ENCODE measurements at regions not wholly inside any gene's neighbourhood (a gene's known extent, or its start where the extent isn't known, plus 50 kb on each side); places are given as distances from the start of the nearest gene placed in this dataset.
A peak's percentile ranks its signal among the peaks of the same experiment; 100 is the strongest.
"Not testable (repeated sequence)": the region's sequence is repeated elsewhere in the genome, so short reads cannot be mapped to it uniquely, and the experiment has no call there.

DNA sequence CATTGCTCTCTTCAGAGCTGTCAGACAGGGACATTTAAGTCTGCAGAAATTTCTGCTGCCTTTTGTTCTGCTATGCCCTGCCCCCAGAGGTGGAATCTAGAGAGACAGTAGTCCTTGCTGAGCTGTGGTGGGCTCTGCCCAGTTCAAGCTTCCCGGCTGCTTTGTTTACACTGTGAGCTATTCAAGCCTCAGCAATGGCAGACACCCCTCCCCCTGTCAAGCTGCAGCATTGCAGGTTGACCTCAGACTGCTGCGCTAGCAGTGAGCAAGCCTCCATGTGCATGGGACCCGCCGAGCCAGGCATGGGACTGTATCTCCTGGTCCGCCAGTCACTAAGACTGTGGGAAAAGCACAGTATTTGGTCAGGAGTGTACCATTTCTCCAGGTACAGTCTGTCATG, 53.6 kb upstream of the MAPK10 start:
- H3K4me1 Mint-ChIP-seq; H3K4me3 Mint-ChIP-seq; DNase-seq; H3K27ac Mint-ChIP-seq; H3K27me3 Mint-ChIP-seq; POLR2A ChIA-PET; H3K9me3 Mint-ChIP-seq; H3K36me3 Mint-ChIP-seq (ENCODE audit: low read depth); CTCF ChIA-PET: not testable (repeated sequence)

DNA sequence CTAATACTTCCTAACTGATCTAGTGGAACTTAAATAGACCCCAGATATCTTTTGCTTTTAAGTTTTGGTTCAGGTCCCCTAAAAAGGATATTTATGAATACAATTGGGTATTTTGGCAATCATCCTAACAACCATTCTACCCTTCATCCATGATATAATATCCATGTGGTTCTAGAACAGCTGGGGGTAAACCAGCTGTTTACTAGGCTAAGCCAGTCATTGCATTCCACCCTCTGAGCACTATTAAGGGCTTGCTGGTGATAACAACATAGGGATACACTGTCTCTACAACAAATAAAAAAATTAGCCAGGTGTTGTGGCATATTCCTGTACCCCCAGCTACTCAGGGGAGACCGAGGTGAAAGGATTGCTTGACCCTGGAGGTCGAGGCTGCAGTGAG, 54.8 kb upstream of the MAPK10 start:
- Mint-ChIP-seq H3K27me3 (peaks cover 2% of the 10 kb centered on the region), H3K4me3 (no peak overlapping the region), H3K27ac (no peak overlapping the region), H3K9me3 (no peaks in the 10 kb centered on the region), H3K4me1 (no peaks in the 10 kb centered on the region), H3K36me3 (ENCODE audit: low read depth) (no peaks in the 10 kb centered on the region)
- no peak for DNase-seq
- POLR2A ChIA-PET: no interaction called here
- CTCF ChIA-PET: no interaction called here

DNA sequence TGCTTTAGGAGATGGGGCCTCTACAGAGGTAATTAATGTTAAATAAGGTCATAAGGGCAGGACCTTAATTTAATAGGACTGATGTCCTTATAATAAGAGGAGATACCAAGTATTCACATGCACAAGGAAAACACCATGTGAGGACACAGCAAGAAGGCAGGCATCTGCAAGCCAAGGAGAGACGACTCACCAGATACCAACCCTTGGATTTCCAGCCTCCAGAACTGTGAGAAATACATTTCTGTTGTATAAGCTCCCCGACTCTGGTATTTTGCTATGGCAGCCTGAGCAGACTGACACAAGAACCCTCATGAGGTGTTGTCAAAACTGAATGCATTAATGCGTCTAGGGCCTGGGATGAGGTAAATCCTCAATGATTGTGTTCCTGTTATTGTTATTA, 56.2 kb upstream of the MAPK10 start:
- H3K27me3 Mint-ChIP-seq: peaks cover 1% of the 10 kb centered on the region
- H3K4me3 Mint-ChIP-seq: no peak overlapping the region
- POLR2A ChIA-PET: no interaction called here
- CTCF ChIA-PET: no interaction called here
- DNase-seq: no peak
- no peaks in the 10 kb centered on the region for H3K9me3 Mint-ChIP-seq
- no peaks in the 10 kb centered on the region for H3K36me3 Mint-ChIP-seq (ENCODE audit: low read depth)
- H3K4me1 Mint-ChIP-seq: no peaks in the 10 kb centered on the region
- H3K27ac Mint-ChIP-seq: no peak overlapping the region

DNA sequence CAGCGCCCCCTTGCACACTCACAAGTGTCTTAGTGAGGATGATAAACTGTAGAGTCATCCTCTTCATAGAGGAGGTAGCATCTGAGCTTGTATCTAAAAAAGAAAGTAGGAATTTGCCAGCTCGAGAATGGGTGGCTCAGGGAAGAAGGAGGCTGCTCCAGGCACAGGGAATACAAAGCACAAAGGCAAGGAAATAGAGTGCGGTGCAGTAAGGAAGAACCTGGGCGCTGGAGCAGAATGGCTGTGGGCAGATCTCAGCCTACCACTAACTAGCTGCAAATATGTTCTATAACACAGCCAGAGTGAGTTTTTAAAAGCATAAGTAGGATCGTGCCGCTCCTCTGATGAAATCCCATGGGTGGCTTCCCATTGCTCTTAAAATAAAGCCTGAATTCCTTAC, 61.6 kb upstream of the MAPK10 start:
- no peaks in the 10 kb centered on the region for H3K4me1 Mint-ChIP-seq
- H3K4me3 Mint-ChIP-seq: no peak overlapping the region
- no peak overlapping the region for H3K27ac Mint-ChIP-seq
- H3K36me3 Mint-ChIP-seq (ENCODE audit: low read depth): no peaks in the 10 kb centered on the region
- no peaks in the 10 kb centered on the region for H3K9me3 Mint-ChIP-seq
- no peaks in the 10 kb centered on the region for H3K27me3 Mint-ChIP-seq
- ChIA-PET CTCF (no interaction called here), POLR2A (no interaction called here)
- no peak for DNase-seq

DNA sequence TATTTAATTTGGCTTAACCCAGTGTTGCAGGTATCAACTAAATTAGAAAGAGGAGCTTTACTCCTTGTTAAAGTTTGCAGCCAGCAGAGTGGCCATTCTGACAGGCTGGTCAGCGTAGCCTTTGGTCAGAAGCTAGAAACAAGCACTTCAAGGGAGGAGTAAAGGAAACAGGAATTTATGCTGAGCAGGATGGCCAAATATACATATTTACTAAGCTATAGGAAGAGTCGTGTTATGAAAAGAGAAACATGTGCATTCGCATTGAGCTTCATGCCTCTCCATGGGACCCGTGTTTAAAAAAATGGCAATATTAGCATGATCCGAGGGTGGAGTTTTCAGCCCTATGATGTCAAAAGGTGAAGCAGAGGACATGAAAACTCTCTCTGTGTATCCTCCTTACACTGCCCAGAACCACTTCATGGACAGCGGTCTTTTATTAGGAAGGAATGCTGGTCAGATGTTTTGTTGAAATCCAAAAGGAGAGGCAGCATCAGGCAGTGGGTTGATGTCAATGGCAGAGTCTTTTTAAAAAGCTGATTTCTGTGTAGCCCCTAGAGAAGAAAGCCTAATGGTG, 71.8 kb upstream of the MAPK10 start:
- H3K36me3 Mint-ChIP-seq (ENCODE audit: low read depth): no peaks in the 10 kb centered on the region
- H3K4me1 Mint-ChIP-seq: no peaks in the 10 kb centered on the region
- no peak for DNase-seq
- POLR2A ChIA-PET: no interaction called here
- H3K4me3 Mint-ChIP-seq: no peak overlapping the region
- no peak overlapping the region for H3K27ac Mint-ChIP-seq
- CTCF ChIA-PET: interaction anchor here (0.5 kb wide), 1 partner anchor 188 kb away, joined by 4 read pairs; no protein-coding TSS in a partner anchor
- peaks cover 4% of the 10 kb centered on the region for H3K27me3 Mint-ChIP-seq
- H3K9me3 Mint-ChIP-seq: no peaks in the 10 kb centered on the region

DNA sequence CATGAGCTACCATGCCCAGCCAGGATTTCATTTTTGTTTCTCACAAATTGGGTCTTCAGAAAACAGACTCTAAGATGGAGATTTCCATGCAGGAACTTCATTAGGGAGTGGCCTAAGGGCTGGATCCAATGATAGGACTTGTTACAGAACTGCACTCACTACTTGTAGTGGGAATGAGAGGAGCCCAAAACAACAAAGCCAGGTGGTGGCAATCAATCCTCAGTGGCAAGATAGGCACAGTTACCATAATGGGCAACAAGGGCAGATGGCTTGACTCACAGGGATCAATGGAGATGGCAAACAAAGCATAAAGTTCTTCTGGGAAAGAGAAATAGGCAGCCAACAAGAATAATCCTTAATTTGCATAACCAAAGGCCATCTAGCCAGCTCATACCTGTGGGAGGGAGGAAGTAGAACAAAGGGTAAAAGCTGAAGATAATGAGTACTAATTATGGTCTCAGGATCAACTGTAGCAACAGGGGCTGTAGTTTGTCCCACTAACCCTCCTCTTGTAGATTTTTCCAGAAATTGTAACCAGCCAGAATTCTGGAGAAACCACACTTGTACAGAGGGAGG, 72.8 kb upstream of the MAPK10 start:
- Mint-ChIP-seq H3K4me1 (no peaks in the 10 kb centered on the region), H3K36me3 (ENCODE audit: low read depth) (no peaks in the 10 kb centered on the region), H3K27ac (no peak overlapping the region), H3K4me3 (no peak overlapping the region), H3K27me3 (peaks cover 2% of the 10 kb centered on the region), H3K9me3 (no peaks in the 10 kb centered on the region)
- ChIA-PET POLR2A (no interaction called here), CTCF (no interaction called here)
- DNase-seq: no peak

DNA sequence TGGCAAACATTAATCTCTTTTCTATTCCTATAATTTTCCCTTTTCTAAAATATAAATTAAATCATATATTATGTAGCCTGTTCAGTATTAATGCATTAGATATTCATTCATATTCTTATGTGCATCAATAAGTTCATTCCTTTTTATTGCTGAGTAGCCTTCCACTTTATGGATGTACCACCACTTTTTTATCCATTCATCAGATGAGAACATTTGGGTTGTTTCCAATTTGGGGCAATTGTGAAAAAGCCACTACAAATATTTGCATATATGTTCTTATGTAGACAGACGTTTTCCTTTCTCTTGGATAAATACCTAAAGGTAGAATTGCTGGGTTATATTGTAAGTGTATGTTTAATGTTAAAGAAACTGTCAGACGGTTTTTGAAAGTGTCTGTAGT, 79.4 kb upstream of the MAPK10 start:
- DNase-seq: no peak
- CTCF ChIA-PET: no interaction called here
- Mint-ChIP-seq H3K9me3 (no peaks in the 10 kb centered on the region), H3K27ac (no peak overlapping the region), H3K4me1 (no peaks in the 10 kb centered on the region), H3K36me3 (ENCODE audit: low read depth) (no peaks in the 10 kb centered on the region), H3K27me3 (peaks cover 5% of the 10 kb centered on the region), H3K4me3 (no peak overlapping the region)
- POLR2A ChIA-PET: no interaction called here

DNA sequence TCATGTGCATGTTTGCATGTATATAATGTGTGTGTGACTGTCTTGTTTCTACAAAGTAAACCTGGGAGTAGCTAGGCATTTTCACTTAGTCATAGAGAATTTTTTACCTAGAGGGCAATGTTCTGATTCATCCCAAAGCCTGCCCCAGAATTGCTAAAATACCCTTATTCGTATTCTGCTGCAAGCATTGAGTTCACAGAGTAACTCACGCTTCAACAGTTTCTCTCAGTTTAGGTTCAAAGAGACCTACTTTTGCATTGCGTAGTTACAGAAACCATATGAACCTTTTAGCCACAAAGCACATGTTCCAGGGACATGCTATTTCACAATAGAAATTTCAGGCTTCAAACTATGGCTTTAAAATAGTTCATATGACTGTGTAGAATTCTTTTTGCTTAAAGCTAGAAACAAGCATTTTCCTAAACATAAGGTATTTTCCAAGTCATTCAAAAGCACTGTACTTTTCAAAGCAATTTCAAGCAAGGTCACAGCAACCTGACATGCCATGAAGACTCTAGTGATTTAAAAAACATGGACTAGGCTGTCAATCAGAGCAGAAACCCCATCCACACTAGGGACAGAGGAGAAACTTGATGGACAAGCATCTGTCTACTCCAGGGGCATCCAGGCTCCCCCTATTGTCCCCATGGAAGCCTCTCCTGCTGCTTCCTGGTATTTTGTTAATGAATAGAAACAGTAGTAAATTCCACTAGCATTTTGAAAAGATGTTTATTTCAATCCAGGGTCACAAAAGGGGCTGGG, 81.5 kb upstream of the MAPK10 start:
- ChIA-PET POLR2A (no interaction called here), CTCF (no interaction called here)
- no peaks in the 10 kb centered on the region for H3K4me1 Mint-ChIP-seq
- H3K4me3 Mint-ChIP-seq: no peak overlapping the region
- H3K36me3 Mint-ChIP-seq (ENCODE audit: low read depth): no peaks in the 10 kb centered on the region
- peaks cover 12% of the 10 kb centered on the region for H3K27me3 Mint-ChIP-seq
- no peak for DNase-seq
- H3K27ac Mint-ChIP-seq: no peak overlapping the region
- no peaks in the 10 kb centered on the region for H3K9me3 Mint-ChIP-seq

DNA sequence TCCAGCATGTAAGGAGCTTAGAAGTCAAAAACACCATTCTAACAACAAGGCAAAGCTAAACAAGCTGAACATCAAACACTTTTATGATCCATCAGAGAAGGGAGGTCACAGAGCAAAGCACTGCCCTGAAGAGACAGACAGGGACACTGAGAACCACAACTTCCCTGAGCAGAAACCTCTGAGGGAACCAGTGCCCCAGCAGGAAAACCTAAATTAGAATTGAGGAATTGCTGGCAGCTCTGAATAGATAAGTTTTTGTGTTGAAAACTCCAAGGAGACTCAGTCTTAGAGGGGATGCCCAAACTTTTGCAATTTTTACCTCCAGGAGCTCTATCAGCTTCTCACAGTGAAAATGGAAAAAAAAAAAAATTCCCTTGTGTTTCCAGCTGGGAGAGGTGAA, 83.0 kb upstream of the MAPK10 start:
- no peak for DNase-seq
- no peak overlapping the region for H3K4me3 Mint-ChIP-seq

DNA sequence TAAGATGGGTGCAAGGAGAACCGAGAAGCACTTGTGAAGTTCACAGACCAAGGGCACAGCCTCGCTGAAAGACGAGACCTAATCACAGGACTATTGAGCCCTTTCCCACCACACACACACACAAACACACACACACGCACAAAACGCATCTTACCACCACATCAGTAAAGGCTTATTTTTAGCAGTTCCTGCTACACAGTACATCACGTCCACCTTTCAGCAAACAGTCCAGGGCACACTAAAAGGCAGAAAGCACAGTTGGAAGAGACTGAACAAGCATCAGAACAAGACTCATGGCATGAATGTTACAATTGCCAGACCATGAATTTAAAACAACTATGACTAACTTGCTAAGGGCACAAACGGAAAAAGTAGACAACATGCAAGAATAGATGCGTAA, 83.6 kb upstream of the MAPK10 start:
- Mint-ChIP-seq H3K4me1 (no peaks in the 10 kb centered on the region), H3K27me3 (peaks cover 15% of the 10 kb centered on the region)

More for the DNA sequence above, 83.0 kb upstream of the MAPK10 start:
- ChIA-PET CTCF (no interaction called here), POLR2A (no interaction called here)
- no peaks in the 10 kb centered on the region for H3K9me3 Mint-ChIP-seq
- H3K4me1 Mint-ChIP-seq: no peaks in the 10 kb centered on the region
- H3K27ac Mint-ChIP-seq: no peak overlapping the region
- no peaks in the 10 kb centered on the region for H3K36me3 Mint-ChIP-seq (ENCODE audit: low read depth)
- H3K27me3 Mint-ChIP-seq: peaks cover 12% of the 10 kb centered on the region

DNA sequence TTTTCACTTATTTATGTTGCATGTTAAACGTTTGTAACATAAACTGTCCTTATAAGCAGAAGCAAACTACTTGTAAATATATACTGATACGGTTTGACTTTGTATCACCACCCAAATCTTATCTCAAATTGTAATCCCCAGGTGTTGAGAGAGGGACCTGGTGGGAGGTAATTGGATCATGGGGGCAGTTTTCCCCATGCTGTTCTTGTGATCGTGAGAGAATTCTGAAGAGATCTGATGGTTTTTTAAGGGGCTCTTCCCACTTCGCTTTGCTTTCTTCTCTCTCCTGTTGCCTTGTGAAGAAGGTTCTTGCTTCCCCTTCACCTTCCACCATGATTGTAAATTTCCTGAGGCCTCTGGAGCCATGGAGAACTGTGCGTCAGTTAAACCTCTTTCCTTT, 87.1 kb upstream of the MAPK10 start:
- H3K9me3 Mint-ChIP-seq: no peaks in the 10 kb centered on the region
- CTCF ChIA-PET: no interaction called here
- H3K36me3 Mint-ChIP-seq (ENCODE audit: low read depth): no peaks in the 10 kb centered on the region

More for the DNA sequence above, 83.6 kb upstream of the MAPK10 start:
- Mint-ChIP-seq H3K36me3 (ENCODE audit: low read depth) (no peaks in the 10 kb centered on the region), H3K4me3 (no peak overlapping the region), H3K9me3 (no peaks in the 10 kb centered on the region), H3K27ac (no peak overlapping the region)
- CTCF ChIA-PET: no interaction called here
- DNase-seq: no peak
- POLR2A ChIA-PET: no interaction called here

DNA sequence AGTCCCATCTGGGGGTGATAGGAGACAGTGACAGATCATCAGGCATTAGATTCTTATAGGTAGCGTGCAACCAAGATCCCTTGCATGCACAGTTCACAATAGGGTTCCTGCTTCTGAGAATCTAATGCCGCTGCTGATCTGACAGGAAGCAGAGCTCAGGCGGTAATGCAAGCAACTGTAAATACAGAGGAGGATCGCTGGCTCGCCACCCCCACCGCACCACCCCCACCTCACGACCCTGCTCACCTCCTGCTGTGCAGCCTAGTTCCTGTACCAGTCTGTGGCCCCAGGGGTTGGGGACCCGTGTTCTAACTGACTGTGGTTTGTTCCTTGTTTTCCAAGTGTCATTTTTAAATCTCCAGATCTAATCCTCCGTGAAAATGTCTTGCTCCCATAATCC, 89.0 kb upstream of the MAPK10 start:
- no peaks in the 10 kb centered on the region for H3K9me3 Mint-ChIP-seq
- peak overlapping the region; percentile 5 for H3K4me3 Mint-ChIP-seq
- no peak overlapping the region for H3K27ac Mint-ChIP-seq
- H3K36me3 Mint-ChIP-seq (ENCODE audit: low read depth): no peaks in the 10 kb centered on the region
- peaks cover 4% of the 10 kb centered on the region for H3K4me1 Mint-ChIP-seq
- no peak for DNase-seq
- ChIA-PET POLR2A (no interaction called here), CTCF (no interaction called here)
- H3K27me3 Mint-ChIP-seq: peaks cover 13% of the 10 kb centered on the region

More for the DNA sequence above, 87.1 kb upstream of the MAPK10 start:
- no peak overlapping the region for H3K27ac Mint-ChIP-seq
- POLR2A ChIA-PET: no interaction called here
- peaks cover 17% of the 10 kb centered on the region for H3K27me3 Mint-ChIP-seq
- H3K4me3 Mint-ChIP-seq: no peak overlapping the region
- no peak for DNase-seq
- H3K4me1 Mint-ChIP-seq: peaks cover 4% of the 10 kb centered on the region

DNA sequence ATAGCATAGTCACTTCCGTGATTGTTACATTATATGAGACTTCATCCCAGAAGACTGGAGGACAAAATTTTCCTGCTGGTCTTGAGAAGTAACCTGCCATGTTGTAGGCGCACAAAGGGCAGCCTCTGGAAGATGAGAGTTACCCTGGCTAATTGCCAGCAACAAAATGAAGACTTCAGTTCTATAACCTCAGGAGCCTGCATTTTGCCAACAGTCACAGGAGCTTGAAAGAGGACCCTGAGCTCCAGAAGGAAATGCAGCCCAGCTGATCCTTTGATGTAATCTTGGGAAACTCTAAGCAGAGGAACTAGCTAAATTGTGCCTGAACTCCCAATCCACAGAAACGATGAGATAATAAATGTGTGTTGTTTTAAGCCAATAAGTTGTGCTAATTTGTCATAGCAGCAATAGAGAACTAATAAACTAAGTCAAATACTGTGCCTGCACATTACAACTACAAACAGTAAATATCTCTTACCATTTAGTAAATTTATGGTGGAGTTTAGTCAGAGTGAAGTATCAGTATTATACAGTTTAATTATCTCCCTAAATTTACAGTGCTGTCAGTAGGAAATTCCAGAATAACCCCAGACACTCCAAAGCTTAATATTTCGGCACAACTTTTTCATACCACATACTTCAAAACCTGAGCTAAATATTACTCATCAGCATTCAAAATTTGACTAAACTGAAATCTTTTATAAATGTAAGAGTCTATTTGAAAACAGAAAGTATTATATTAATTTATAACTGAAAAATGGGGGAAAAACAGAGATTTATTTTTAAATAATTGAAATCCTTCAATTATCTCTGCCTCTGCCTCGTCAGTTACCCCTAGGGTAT, 90.1 kb upstream of the MAPK10 start:
- Mint-ChIP-seq H3K27ac (no peak overlapping the region), H3K27me3 (peaks cover 14% of the 10 kb centered on the region), H3K4me3 (no peak overlapping the region), H3K4me1 (peaks cover 4% of the 10 kb centered on the region), H3K36me3 (ENCODE audit: low read depth) (no peaks in the 10 kb centered on the region), H3K9me3 (no peaks in the 10 kb centered on the region)
- DNase-seq: no peak
- ChIA-PET POLR2A (no interaction called here), CTCF (no interaction called here)

Measured in activated CD4-positive, alpha-beta T cell treated with anti-CD3 and anti-CD28 coated beads, Interleukin-2, amount 10 ng/mL, durations not matched to agents 7 days and 5 days (primary cell).